ENCODE measurements at regions not wholly inside any gene's neighbourhood (a gene's known extent, or its start where the extent isn't known, plus 50 kb on each side); places are given as distances from the start of the nearest gene placed in this dataset.

GRCh38 chr18:47727409-47727808 lies 203.1 kb downstream of the SMAD2 start:
- Histone ChIP-seq H4K20me1 (ENCODE audit: insufficient read depth, low read length) (no peaks in the 10 kb centered on the region), H3K27ac (ENCODE audit: extremely low read length, insufficient read depth, low read length) (no peak overlapping the region), H3K9ac (ENCODE audit: insufficient read depth, low read depth, low read length) (no peak overlapping the region), H3K36me3 (replicated peaks in 1 of 2; ENCODE audit: control insufficient read depth in 1 of 2, insufficient read depth in 2 of 2, low read length in 2 of 2) (no peaks in the 10 kb centered on the region), H3K4me1 (ENCODE audit: insufficient read depth, low read length) (no peaks in the 10 kb centered on the region), H2AFZ (ENCODE audit: low read length) (no peak overlapping the region), H3K4me3 (replicated peaks in 1 of 3; ENCODE audit: insufficient read depth in 1 of 3, low read depth in 2 of 3, low read length in 3 of 3) (no peak overlapping the region), H3K9me3 (ENCODE audit: low read length) (no peaks in the 10 kb centered on the region), H3K79me2 (ENCODE audit: insufficient read depth, low read length) (no peaks in the 10 kb centered on the region), H3K4me2 (ENCODE audit: low read depth, low read length) (no peak overlapping the region), H3K27me3 (ENCODE audit: control insufficient read depth in 1 of 2, insufficient read depth in 2 of 2, low read length in 2 of 2) (peaks cover 0 to 32% of the 10 kb centered on the region in 2 experiments; a peak in 3 of 5 replicates)
- 0% methylated on average over 5 of the region's 5 CpGs for WGBS (ENCODE audit: low lambda C conversion rate)
- FAIRE-seq: no peak
- in situ Hi-C loops (cut with HindIII; ENCODE audit: extremely low pct_ligation_motif_present, low pct_unique_long_range_greater_than_20kb) (no loop called here), intact Hi-C loops (cut with micrococcal nuclease; ENCODE audit: unreplicated experiment) (no loop called here)
- ATAC-seq: no peak
- ChIA-PET CTCF (ENCODE audit: low intra/inter-chr PET ratio, low total read pairs) (no interaction called here), POLR2A (no interaction called here)
- no peak for TF ChIP-seq ZNF430 (CRISPR knock-in tag; IDR thresholded peaks at IDR 0.05)
- TF ChIP-seq ZNF235 (CRISPR knock-in tag; IDR thresholded peaks at IDR 0.05; ENCODE audit: borderline replicate concordance): no peak
- no peak for TF ChIP-seq ZNF691 (CRISPR knock-in tag; IDR thresholded peaks at IDR 0.05; ENCODE audit: borderline replicate concordance, low read depth)
- no peak for TF ChIP-seq ELF4 (CRISPR knock-in tag; IDR thresholded peaks at IDR 0.05; ENCODE audit: borderline replicate concordance)
- no peak for TF ChIP-seq NFE2L1 (CRISPR knock-in tag; IDR thresholded peaks at IDR 0.05; ENCODE audit: borderline replicate concordance)
- no peak for TF ChIP-seq JUND (CRISPR knock-in tag; IDR thresholded peaks at IDR 0.05)
- TF ChIP-seq GTF3A (CRISPR knock-in tag; conservative IDR thresholded peaks at IDR 0.05): no peak
- TF ChIP-seq ZNF543 (CRISPR knock-in tag; IDR thresholded peaks at IDR 0.05): no peak
- no peak for TF ChIP-seq ZNF782 (CRISPR knock-in tag; IDR thresholded peaks at IDR 0.05; ENCODE audit: borderline replicate concordance)
- TF ChIP-seq SMAD3 (CRISPR knock-in tag; IDR thresholded peaks at IDR 0.05): no peak
- no peak for TF ChIP-seq FOXO1 (CRISPR knock-in tag; IDR thresholded peaks at IDR 0.05)
- no peak for TF ChIP-seq PHB2 (IDR thresholded peaks at IDR 0.05; ENCODE audit: partially characterized antibody)
- TF ChIP-seq ZNF800 (CRISPR knock-in tag; IDR thresholded peaks at IDR 0.05): no peak
- TF ChIP-seq NFIC (IDR thresholded peaks at IDR 0.05; ENCODE audit: low read length): no peak
- no peak for TF ChIP-seq ZBED4 (CRISPR knock-in tag; IDR thresholded peaks at IDR 0.05; ENCODE audit: borderline replicate concordance)
- no peak for TF ChIP-seq ZNF264 (CRISPR knock-in tag; IDR thresholded peaks at IDR 0.05)
- no peak for TF ChIP-seq MIXL1 (CRISPR knock-in tag; IDR thresholded peaks at IDR 0.05)
- no peak for TF ChIP-seq HOXA3 (CRISPR knock-in tag; IDR thresholded peaks at IDR 0.05)
- TF ChIP-seq ZNF354B (CRISPR knock-in tag; IDR thresholded peaks at IDR 0.05): no peak
- no peak for TF ChIP-seq ZNF256 (CRISPR knock-in tag; conservative IDR thresholded peaks at IDR 0.05)
- no peak for DNase-seq (ENCODE audit: low spot score)
- BruUV-seq (replicated peaks): no TSS peak
